A549 (cell line): ENCODE measurements at regions not wholly inside any gene's neighbourhood (a gene's known extent, or its start where the extent isn't known, plus 50 kb on each side); places are given as distances from the start of the nearest gene placed in this dataset.

Experiments used
- ATAC-seq, 2 experiments: fragments of 200-7000 bp in 1 of 2; fragments of >200 bp in 1 of 2; cut with Nextera tagmentation in 1 of 2; cut with Tn5 transposase in 1 of 2; 3 replicates each; pipeline versions ENCODE4 v1.8.0 to v1.9.1; 2018 to 2020; ENCODE audit warnings: mild to moderate bottlenecking in 1 of 2, moderate library complexity in 1 of 2
- CTCF ChIA-PET: fragments of 300-600 bp; sonication (Branson Sonifier 250); formaldehyde crosslinking; extraction: SDS; loops from one replicate; lab custom pipeline; 2021; ENCODE audit warnings: antibody characterized with exemption, inconsistent platforms; lab: Yijun Ruan, JAX
- POLR2A ChIA-PET: fragments of 350-600 bp; formaldehyde crosslinking; extraction: SDS; loops from one replicate; lab custom pipeline; 2021; ENCODE audit warnings: antibody characterized with exemption, inconsistent platforms; lab: Yijun Ruan, JAX
- DNase-seq, 2 experiments: peaks; one replicate each; pipeline versions ENCODE4 v3.0.0 to v3.0.0-alpha.2; 2011 to 2016; ENCODE audit warnings: low read depth in 1 of 2, low spot score in 1 of 2
- FAIRE-seq: peaks from 2 replicates; lab custom pipeline; 2011; peaks lifted over from hg19 to GRCh38; lab: Jason Lieb, UNC
- H3K27ac ChIP-seq, 2 experiments: fragments of >200 bp; sonication (Bioruptor Twin); formaldehyde crosslinking; 3 replicates each; pipeline ENCODE4 v1.5.1; 2016 to 2017
- H3K4me1 ChIP-seq: fragments of >200 bp; sonication (Bioruptor Twin); formaldehyde crosslinking; 3 replicates; pipeline ENCODE4 v1.6.1; 2016
- H3K4me2 ChIP-seq: fragments of >200 bp; sonication (Bioruptor Twin); formaldehyde crosslinking; 3 replicates; pipeline ENCODE4 v1.6.1; 2016
- H3K4me3 ChIP-seq: fragments of >200 bp; sonication (Bioruptor Twin); formaldehyde crosslinking; 3 replicates; pipeline ENCODE4 v1.5.1; 2016
- H3K9me3 ChIP-seq: fragments of >200 bp; sonication (Bioruptor Twin); formaldehyde crosslinking; 3 replicates; pipeline ENCODE4 v1.6.1; 2016
- BHLHE40 ChIP-seq: IDR thresholded peaks from 2 replicates; pipeline ENCODE4 v1.6.1; 2012; ENCODE audit warnings: low read depth, low read length, inconsistent platforms
- CBX2 ChIP-seq: fragments of 200-600 bp; sonication (generic); IDR thresholded peaks from 2 replicates; pipeline ENCODE4 v1.6.1; 2016; ENCODE audit warnings: low read depth, mild to moderate bottlenecking, borderline replicate concordance
- CBX8 ChIP-seq: fragments of 200-600 bp; sonication (generic); IDR thresholded peaks from 2 replicates; pipeline ENCODE4 v1.6.1; 2016
- FOSB ChIP-seq: fragments of 250-450 bp; sonication (Bioruptor Pico); IDR thresholded peaks from 2 replicates; pipeline ENCODE4 v1.5.0; 2020; ENCODE audit warnings: mild to moderate bottlenecking, moderate library complexity
- FOSL2 ChIP-seq, 2 experiments: fragments of 450-650 bp in 1 of 2; fragments of >200 bp in 1 of 2; sonication (Bioruptor Twin) in 1 of 2; formaldehyde crosslinking; IDR thresholded peaks; 2 replicates each; pipeline versions ENCODE4 v1.5.0 to v1.6.1; 2016 to 2020; ENCODE audit warnings: mild to moderate bottlenecking in 1 of 2, moderate library complexity in 1 of 2
- HOXA7 ChIP-seq: fragments of 250-450 bp; sonication (Bioruptor Pico); IDR thresholded peaks from 2 replicates; pipeline ENCODE4 v1.5.0; 2020; ENCODE audit warnings: mild to moderate bottlenecking, moderate library complexity
- HOXB13 ChIP-seq: fragments of 250-450 bp; sonication (Bioruptor Pico); IDR thresholded peaks from 2 replicates; pipeline ENCODE4 v1.5.0; 2020; ENCODE audit warnings: low read depth, mild to moderate bottlenecking, moderate library complexity
- JUNB ChIP-seq: fragments of >200 bp; sonication (Bioruptor Twin); formaldehyde crosslinking; IDR thresholded peaks from 2 replicates; pipeline ENCODE4 v1.6.1; 2016
- KDM1A ChIP-seq: fragments of 200-600 bp; sonication (generic); IDR thresholded peaks from 2 replicates; pipeline ENCODE4 v1.6.1; 2016; ENCODE audit warnings: low read depth, mild to moderate bottlenecking
- MAZ ChIP-seq: fragments of 150-350 bp; IDR thresholded peaks from 2 replicates; pipeline ENCODE4 v1.6.1; 2014; ENCODE audit warnings: antibody characterized with exemption, low read depth, low read length, borderline replicate concordance
- NFE2L2 ChIP-seq: fragments of 150-350 bp; conservative IDR thresholded peaks from 2 replicates; pipeline ENCODE4 v1.6.1; 2014; ENCODE audit warnings: low read length
- NPAS2 ChIP-seq: fragments of 250-450 bp; sonication (Bioruptor Pico); IDR thresholded peaks from 2 replicates; pipeline ENCODE4 v1.8.0; 2022; ENCODE audit warnings: mild to moderate bottlenecking, moderate library complexity, borderline replicate concordance
- RAD21 ChIP-seq, 2 experiments: fragments of >200 bp in 1 of 2; sonication (Bioruptor Twin) in 1 of 2; formaldehyde crosslinking in 1 of 2; IDR thresholded peaks in 1 of 2; conservative IDR thresholded peaks in 1 of 2; 2 replicates in 1 of 2; 3 replicates in 1 of 2; pipeline ENCODE4 v1.6.1; 2012 to 2018; ENCODE audit warnings: inconsistent platforms in 1 of 2
- WGBS: methylation state at CpG from one replicate; pipeline ENCODE4 v1.1.6; 2017; ENCODE audit errors: missing lambda C conversion rate; 5-methylcytosine and 5-hydroxymethylcytosine counted together
- TF ChIP-seq, protein P1 (sequence below): IDR thresholded peaks from 2 replicates; pipeline ENCODE4 v1.6.1; 2012; ENCODE audit warnings: low read depth, borderline replicate concordance
- TF ChIP-seq, protein P2 (sequence below): fragments of >200 bp; sonication (Bioruptor Twin); formaldehyde crosslinking; IDR thresholded peaks from 3 replicates; pipeline ENCODE4 v1.6.1; 2016
- TF ChIP-seq, protein P3 (sequence below): fragments of 250-450 bp; sonication (Bioruptor Pico); IDR thresholded peaks from 2 replicates; pipeline ENCODE4 v1.5.0; 2020; ENCODE audit warnings: low read depth, mild to moderate bottlenecking, moderate library complexity
- TF ChIP-seq, protein P4 (sequence below): fragments of >200 bp; sonication (Bioruptor Twin); formaldehyde crosslinking; IDR thresholded peaks from 2 replicates; pipeline ENCODE4 v1.6.1; 2016
- TF ChIP-seq, protein P5 (sequence below): IDR thresholded peaks from 2 replicates; pipeline ENCODE4 v1.6.1; 2012

DNA sequence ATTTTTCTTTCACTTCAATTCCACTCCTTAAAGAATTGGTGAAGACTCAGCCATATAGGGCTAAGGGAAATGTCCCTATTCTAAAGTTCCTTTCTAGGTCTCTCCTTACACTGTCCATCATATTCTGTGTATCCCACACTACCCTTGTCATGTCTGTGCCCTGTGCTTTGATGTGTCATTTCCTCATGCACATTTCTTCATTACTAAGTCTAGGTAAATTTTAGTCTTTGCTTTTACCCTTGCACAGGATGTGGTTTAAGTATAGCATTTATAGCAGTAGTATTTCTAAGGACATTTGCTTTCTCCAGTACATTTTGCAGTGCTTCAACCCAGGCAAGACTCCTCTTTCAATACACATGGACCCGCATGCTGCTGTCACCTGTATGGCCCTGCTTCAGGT is 221.5 kb upstream of the ACVR2A start:
- Histone ChIP-seq H3K9me3 (no peaks in the 10 kb centered on the region), H3K4me1 (no peaks in the 10 kb centered on the region), H3K4me2 (no peak overlapping the region), H3K27ac (no peak overlapping the region), H3K4me3 (no peak overlapping the region)
- POLR2A ChIA-PET, result no interaction called here
- DNase-seq, result no peak
- no peak for FAIRE-seq
- no peak for ATAC-seq
- TF ChIP-seq, protein P1, sequence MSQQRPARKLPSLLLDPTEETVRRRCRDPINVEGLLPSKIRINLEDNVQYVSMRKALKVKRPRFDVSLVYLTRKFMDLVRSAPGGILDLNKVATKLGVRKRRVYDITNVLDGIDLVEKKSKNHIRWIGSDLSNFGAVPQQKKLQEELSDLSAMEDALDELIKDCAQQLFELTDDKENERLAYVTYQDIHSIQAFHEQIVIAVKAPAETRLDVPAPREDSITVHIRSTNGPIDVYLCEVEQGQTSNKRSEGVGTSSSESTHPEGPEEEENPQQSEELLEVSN, result no peak
- TF ChIP-seq HOXB13 (CRISPR knock-in tag) (no peak), FOSB (CRISPR knock-in tag) (no peak), RAD21 (conservative IDR thresholded peaks at IDR 0.05 in 1 of 2, IDR thresholded peaks at IDR 0.05 in 1 of 2) (no peak), BHLHE40 (no peak), CBX8 (no peak), KDM1A (no peak), HOXA7 (CRISPR knock-in tag) (no peak), MAZ (no peak), CBX2 (no peak), NPAS2 (CRISPR knock-in tag) (no peak)
- TF ChIP-seq, protein P2, sequence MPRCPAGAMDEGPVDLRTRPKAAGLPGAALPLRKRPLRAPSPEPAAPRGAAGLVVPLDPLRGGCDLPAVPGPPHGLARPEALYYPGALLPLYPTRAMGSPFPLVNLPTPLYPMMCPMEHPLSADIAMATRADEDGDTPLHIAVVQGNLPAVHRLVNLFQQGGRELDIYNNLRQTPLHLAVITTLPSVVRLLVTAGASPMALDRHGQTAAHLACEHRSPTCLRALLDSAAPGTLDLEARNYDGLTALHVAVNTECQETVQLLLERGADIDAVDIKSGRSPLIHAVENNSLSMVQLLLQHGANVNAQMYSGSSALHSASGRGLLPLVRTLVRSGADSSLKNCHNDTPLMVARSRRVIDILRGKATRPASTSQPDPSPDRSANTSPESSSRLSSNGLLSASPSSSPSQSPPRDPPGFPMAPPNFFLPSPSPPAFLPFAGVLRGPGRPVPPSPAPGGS, result no peak
- TF ChIP-seq, protein P3, sequence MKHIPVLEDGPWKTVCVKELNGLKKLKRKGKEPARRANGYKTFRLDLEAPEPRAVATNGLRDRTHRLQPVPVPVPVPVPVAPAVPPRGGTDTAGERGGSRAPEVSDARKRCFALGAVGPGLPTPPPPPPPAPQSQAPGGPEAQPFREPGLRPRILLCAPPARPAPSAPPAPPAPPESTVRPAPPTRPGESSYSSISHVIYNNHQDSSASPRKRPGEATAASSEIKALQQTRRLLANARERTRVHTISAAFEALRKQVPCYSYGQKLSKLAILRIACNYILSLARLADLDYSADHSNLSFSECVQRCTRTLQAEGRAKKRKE, result no peak
- TF ChIP-seq, protein P4, sequence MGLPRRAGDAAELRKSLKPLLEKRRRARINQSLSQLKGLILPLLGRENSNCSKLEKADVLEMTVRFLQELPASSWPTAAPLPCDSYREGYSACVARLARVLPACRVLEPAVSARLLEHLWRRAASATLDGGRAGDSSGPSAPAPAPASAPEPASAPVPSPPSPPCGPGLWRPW, result no peak
- WGBS, result 32% methylated on average over 1 of the region's 1 CpG
- CTCF ChIA-PET, result no interaction called here

DNA sequence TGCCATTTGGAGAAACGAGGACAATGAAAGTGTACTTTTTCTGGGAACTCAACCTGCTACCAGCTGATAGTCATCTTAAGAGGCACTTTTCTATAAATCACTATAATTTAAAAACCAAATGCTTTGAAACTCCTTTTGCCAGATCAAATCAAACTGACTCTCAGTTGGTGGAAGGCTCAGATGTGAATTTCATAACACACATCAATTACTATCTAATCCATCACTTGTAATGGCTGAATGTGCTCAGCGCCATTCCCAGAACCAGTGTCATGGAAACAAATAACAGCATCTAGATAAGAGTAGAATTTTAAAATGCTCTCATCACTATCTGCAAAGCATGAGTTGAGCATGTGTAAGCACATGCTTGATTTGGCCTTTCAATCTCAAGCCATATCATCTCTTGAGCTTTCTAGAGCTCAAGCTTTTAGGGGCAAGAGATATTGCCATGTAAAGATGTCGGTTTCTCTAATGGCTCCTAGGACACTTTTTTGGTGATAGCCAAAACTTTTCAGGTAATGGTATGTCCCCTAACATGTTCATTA is 223.1 kb upstream of the ACVR2A start:
- no peaks in the 10 kb centered on the region for H3K9me3 ChIP-seq
- ChIA-PET POLR2A (no interaction called here), CTCF (no interaction called here)
- no peak overlapping the region for H3K27ac ChIP-seq
- WGBS, result 34% methylated on average over 3 of the region's 3 CpGs
- no peaks in the 10 kb centered on the region for H3K4me1 ChIP-seq
- no peak overlapping the region for H3K4me2 ChIP-seq
- TF ChIP-seq JUNB (no peak), FOSL2 (IDR thresholded peaks at IDR 0.05) (no peak), FOSL2 (CRISPR knock-in tag; IDR thresholded peaks at IDR 0.05) (no peak)
- TF ChIP-seq, protein P5, sequence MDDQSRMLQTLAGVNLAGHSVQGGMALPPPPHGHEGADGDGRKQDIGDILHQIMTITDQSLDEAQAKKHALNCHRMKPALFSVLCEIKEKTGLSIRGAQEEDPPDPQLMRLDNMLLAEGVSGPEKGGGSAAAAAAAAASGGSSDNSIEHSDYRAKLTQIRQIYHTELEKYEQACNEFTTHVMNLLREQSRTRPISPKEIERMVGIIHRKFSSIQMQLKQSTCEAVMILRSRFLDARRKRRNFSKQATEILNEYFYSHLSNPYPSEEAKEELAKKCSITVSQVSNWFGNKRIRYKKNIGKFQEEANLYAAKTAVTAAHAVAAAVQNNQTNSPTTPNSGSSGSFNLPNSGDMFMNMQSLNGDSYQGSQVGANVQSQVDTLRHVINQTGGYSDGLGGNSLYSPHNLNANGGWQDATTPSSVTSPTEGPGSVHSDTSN, result no peak
- no peak overlapping the region for H3K4me3 ChIP-seq
- DNase-seq (no peak), FAIRE-seq (no peak), ATAC-seq (no peak)

DNA sequence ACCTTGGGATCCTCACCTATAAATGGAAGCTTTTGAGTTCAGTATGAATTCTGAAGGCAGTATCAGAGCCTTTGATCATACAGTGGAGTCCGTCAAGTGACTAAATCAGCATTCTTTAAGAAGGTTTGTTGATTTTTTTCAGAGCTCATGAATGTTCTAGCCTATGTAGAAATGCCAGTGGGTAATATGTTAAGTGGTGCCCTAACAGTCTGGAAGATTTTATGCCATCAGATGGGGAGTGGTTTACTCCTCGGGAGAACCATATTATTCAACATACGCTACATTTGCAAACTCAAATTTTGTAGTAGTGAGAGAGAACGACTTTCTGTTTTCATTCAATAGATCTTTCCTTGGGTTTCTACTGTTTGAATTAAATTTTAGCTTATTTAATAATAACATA is 225.0 kb upstream of the ACVR2A start:
- Histone ChIP-seq H3K4me2 (no peak overlapping the region), H3K9me3 (no peaks in the 10 kb centered on the region), H3K4me1 (no peaks in the 10 kb centered on the region), H3K4me3 (no peak overlapping the region), H3K27ac (no peak overlapping the region)
- POLR2A ChIA-PET, result no interaction called here
- CTCF ChIA-PET, result no interaction called here
- FAIRE-seq (no peak), ATAC-seq (no peak), DNase-seq (no peak)
- WGBS, result 21% methylated on average over 4 of the region's 4 CpGs
- TF ChIP-seq, protein P1, result no peak
- no peak for TF ChIP-seq NFE2L2
